ENCODE measurements at regions not wholly inside any gene's neighbourhood (a gene's known extent, or its start where the extent isn't known, plus 50 kb on each side); places are given as distances from the start of the nearest gene placed in this dataset.

DNA sequence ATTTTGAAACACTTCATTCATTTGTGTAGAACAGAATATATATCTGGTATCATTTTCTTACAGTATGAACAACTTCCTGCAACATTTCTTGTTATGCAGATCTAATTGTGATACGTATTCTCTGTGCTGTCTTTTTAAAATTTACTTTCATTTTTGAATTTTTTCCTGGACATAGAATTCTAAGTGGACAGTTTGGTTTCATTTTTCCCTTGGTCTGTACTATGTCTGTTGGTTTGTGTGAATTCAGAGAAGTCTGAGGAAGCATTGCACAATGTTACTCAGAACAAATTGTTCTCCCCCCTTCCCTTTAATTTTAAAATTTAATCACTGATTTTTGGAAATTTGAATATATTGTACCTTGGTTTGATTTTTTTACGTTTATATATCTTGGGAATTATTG lies 352.5 kb upstream of the PCDH20 start:
- Mint-ChIP-seq H3K4me1 (no peaks in the 10 kb centered on the region), H3K9me3 (no peaks in the 10 kb centered on the region), H3K36me3 (no peaks in the 10 kb centered on the region), H3K27me3 (ENCODE audit: low read depth) (no peaks in the 10 kb centered on the region), H3K27ac (no peak overlapping the region), H3K4me3 (no peak overlapping the region)
- DNase-seq (ENCODE audit: low spot score) (no peak), ATAC-seq (no peak)
- ChIA-PET CTCF (no interaction called here), POLR2A (no interaction called here)
- TF ChIP-seq FOXJ3 (CRISPR knock-in tag; IDR thresholded peaks at IDR 0.05; ENCODE audit: borderline replicate concordance) (no peak), TCF7 (CRISPR knock-in tag; IDR thresholded peaks at IDR 0.05; ENCODE audit: low read depth) (no peak), ZNF219 (CRISPR knock-in tag; IDR thresholded peaks at IDR 0.05; ENCODE audit: borderline replicate concordance) (no peak), MYBL2 (CRISPR knock-in tag; IDR thresholded peaks at IDR 0.05) (no peak), NFATC4 (CRISPR knock-in tag; IDR thresholded peaks at IDR 0.05) (no peak), ZNF416 (CRISPR knock-in tag; IDR thresholded peaks at IDR 0.05) (no peak), MXD4 (CRISPR knock-in tag; IDR thresholded peaks at IDR 0.05; ENCODE audit: borderline replicate concordance) (no peak), CREM (CRISPR knock-in tag; IDR thresholded peaks at IDR 0.05) (no peak), GTF2I (CRISPR knock-in tag; conservative IDR thresholded peaks at IDR 0.05) (no peak)
- TF ChIP-seq, protein P1, sequence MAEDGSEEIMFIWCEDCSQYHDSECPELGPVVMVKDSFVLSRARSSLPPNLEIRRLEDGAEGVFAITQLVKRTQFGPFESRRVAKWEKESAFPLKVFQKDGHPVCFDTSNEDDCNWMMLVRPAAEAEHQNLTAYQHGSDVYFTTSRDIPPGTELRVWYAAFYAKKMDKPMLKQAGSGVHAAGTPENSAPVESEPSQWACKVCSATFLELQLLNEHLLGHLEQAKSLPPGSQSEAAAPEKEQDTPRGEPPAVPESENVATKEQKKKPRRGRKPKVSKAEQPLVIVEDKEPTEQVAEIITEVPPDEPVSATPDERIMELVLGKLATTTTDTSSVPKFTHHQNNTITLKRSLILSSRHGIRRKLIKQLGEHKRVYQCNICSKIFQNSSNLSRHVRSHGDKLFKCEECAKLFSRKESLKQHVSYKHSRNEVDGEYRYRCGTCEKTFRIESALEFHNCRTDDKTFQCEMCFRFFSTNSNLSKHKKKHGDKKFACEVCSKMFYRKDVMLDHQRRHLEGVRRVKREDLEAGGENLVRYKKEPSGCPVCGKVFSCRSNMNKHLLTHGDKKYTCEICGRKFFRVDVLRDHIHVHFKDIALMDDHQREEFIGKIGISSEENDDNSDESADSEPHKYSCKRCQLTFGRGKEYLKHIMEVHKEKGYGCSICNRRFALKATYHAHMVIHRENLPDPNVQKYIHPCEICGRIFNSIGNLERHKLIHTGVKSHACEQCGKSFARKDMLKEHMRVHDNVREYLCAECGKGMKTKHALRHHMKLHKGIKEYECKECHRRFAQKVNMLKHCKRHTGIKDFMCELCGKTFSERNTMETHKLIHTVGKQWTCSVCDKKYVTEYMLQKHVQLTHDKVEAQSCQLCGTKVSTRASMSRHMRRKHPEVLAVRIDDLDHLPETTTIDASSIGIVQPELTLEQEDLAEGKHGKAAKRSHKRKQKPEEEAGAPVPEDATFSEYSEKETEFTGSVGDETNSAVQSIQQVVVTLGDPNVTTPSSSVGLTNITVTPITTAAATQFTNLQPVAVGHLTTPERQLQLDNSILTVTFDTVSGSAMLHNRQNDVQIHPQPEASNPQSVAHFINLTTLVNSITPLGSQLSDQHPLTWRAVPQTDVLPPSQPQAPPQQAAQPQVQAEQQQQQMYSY (CRISPR knock-in tag; IDR thresholded peaks at IDR 0.05): no peak
- TF ChIP-seq, protein P2, sequence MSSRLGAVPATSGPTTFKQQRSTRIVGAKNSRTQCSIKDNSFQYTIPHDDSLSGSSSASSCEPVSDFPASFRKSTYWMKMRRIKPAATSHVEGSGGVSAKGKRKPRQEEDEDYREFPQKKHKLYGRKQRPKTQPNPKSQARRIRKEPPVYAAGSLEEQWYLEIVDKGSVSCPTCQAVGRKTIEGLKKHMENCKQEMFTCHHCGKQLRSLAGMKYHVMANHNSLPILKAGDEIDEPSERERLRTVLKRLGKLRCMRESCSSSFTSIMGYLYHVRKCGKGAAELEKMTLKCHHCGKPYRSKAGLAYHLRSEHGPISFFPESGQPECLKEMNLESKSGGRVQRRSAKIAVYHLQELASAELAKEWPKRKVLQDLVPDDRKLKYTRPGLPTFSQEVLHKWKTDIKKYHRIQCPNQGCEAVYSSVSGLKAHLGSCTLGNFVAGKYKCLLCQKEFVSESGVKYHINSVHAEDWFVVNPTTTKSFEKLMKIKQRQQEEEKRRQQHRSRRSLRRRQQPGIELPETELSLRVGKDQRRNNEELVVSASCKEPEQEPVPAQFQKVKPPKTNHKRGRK (CRISPR knock-in tag; IDR thresholded peaks at IDR 0.05; ENCODE audit: borderline replicate concordance): no peak
- TF ChIP-seq, protein P3, sequence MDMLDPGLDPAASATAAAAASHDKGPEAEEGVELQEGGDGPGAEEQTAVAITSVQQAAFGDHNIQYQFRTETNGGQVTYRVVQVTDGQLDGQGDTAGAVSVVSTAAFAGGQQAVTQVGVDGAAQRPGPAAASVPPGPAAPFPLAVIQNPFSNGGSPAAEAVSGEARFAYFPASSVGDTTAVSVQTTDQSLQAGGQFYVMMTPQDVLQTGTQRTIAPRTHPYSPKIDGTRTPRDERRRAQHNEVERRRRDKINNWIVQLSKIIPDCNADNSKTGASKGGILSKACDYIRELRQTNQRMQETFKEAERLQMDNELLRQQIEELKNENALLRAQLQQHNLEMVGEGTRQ (CRISPR knock-in tag; IDR thresholded peaks at IDR 0.05): no peak
- TF ChIP-seq, protein P4, sequence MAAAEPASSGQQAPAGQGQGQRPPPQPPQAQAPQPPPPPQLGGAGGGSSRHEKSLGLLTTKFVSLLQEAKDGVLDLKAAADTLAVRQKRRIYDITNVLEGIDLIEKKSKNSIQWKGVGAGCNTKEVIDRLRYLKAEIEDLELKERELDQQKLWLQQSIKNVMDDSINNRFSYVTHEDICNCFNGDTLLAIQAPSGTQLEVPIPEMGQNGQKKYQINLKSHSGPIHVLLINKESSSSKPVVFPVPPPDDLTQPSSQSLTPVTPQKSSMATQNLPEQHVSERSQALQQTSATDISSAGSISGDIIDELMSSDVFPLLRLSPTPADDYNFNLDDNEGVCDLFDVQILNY (CRISPR knock-in tag; IDR thresholded peaks at IDR 0.05): no peak
- TF ChIP-seq, protein P5, sequence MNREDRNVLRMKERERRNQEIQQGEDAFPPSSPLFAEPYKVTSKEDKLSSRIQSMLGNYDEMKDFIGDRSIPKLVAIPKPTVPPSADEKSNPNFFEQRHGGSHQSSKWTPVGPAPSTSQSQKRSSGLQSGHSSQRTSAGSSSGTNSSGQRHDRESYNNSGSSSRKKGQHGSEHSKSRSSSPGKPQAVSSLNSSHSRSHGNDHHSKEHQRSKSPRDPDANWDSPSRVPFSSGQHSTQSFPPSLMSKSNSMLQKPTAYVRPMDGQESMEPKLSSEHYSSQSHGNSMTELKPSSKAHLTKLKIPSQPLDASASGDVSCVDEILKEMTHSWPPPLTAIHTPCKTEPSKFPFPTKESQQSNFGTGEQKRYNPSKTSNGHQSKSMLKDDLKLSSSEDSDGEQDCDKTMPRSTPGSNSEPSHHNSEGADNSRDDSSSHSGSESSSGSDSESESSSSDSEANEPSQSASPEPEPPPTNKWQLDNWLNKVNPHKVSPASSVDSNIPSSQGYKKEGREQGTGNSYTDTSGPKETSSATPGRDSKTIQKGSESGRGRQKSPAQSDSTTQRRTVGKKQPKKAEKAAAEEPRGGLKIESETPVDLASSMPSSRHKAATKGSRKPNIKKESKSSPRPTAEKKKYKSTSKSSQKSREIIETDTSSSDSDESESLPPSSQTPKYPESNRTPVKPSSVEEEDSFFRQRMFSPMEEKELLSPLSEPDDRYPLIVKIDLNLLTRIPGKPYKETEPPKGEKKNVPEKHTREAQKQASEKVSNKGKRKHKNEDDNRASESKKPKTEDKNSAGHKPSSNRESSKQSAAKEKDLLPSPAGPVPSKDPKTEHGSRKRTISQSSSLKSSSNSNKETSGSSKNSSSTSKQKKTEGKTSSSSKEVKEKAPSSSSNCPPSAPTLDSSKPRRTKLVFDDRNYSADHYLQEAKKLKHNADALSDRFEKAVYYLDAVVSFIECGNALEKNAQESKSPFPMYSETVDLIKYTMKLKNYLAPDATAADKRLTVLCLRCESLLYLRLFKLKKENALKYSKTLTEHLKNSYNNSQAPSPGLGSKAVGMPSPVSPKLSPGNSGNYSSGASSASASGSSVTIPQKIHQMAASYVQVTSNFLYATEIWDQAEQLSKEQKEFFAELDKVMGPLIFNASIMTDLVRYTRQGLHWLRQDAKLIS (CRISPR knock-in tag; IDR thresholded peaks at IDR 0.05; ENCODE audit: borderline replicate concordance): no peak
- TF ChIP-seq, protein P6, sequence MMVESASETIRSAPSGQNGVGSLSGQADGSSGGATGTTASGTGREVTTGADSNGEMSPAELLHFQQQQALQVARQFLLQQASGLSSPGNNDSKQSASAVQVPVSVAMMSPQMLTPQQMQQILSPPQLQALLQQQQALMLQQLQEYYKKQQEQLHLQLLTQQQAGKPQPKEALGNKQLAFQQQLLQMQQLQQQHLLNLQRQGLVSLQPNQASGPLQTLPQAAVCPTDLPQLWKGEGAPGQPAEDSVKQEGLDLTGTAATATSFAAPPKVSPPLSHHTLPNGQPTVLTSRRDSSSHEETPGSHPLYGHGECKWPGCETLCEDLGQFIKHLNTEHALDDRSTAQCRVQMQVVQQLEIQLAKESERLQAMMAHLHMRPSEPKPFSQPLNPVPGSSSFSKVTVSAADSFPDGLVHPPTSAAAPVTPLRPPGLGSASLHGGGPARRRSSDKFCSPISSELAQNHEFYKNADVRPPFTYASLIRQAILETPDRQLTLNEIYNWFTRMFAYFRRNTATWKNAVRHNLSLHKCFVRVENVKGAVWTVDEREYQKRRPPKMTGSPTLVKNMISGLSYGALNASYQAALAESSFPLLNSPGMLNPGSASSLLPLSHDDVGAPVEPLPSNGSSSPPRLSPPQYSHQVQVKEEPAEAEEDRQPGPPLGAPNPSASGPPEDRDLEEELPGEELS (CRISPR knock-in tag; IDR thresholded peaks at IDR 0.05): no peak
- TF ChIP-seq, protein P7, sequence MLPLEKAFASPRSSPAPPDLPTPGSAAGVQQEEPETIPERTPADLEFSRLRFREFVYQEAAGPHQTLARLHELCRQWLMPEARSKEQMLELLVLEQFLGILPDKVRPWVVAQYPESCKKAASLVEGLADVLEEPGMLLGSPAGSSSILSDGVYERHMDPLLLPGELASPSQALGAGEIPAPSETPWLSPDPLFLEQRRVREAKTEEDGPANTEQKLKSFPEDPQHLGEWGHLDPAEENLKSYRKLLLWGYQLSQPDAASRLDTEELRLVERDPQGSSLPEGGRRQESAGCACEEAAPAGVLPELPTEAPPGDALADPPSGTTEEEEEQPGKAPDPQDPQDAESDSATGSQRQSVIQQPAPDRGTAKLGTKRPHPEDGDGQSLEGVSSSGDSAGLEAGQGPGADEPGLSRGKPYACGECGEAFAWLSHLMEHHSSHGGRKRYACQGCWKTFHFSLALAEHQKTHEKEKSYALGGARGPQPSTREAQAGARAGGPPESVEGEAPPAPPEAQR (CRISPR knock-in tag; IDR thresholded peaks at IDR 0.05): no peak
- TF ChIP-seq, protein P8, sequence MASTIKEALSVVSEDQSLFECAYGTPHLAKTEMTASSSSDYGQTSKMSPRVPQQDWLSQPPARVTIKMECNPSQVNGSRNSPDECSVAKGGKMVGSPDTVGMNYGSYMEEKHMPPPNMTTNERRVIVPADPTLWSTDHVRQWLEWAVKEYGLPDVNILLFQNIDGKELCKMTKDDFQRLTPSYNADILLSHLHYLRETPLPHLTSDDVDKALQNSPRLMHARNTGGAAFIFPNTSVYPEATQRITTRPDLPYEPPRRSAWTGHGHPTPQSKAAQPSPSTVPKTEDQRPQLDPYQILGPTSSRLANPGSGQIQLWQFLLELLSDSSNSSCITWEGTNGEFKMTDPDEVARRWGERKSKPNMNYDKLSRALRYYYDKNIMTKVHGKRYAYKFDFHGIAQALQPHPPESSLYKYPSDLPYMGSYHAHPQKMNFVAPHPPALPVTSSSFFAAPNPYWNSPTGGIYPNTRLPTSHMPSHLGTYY (CRISPR knock-in tag; IDR thresholded peaks at IDR 0.05): no peak
- TF ChIP-seq, protein P9, sequence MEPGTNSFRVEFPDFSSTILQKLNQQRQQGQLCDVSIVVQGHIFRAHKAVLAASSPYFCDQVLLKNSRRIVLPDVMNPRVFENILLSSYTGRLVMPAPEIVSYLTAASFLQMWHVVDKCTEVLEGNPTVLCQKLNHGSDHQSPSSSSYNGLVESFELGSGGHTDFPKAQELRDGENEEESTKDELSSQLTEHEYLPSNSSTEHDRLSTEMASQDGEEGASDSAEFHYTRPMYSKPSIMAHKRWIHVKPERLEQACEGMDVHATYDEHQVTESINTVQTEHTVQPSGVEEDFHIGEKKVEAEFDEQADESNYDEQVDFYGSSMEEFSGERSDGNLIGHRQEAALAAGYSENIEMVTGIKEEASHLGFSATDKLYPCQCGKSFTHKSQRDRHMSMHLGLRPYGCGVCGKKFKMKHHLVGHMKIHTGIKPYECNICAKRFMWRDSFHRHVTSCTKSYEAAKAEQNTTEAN (CRISPR knock-in tag; IDR thresholded peaks at IDR 0.05): no peak
